ENCODE measurements at regions not wholly inside any gene's neighbourhood (a gene's known extent, or its start where the extent isn't known, plus 50 kb on each side); places are given as distances from the start of the nearest gene placed in this dataset.

GRCh38 chr11:29032384-29033149, 924.4 kb downstream of the METTL15 start:
- TF ChIP-seq CTCF (conservative IDR thresholded peaks at IDR 0.05; ENCODE audit: low read length) (no peak), EZH2phosphoT487 (IDR thresholded peaks at IDR 0.05; ENCODE audit: borderline replicate concordance) (no peak)

Measured in Loucy (cell line).